ENCODE measurements at regions not wholly inside any gene's neighbourhood (a gene's known extent, or its start where the extent isn't known, plus 50 kb on each side); places are given as distances from the start of the nearest gene placed in this dataset.
"Not testable (repeated sequence)": the region's sequence is repeated elsewhere in the genome, so short reads cannot be mapped to it uniquely, and the experiment has no call there.

DNA sequence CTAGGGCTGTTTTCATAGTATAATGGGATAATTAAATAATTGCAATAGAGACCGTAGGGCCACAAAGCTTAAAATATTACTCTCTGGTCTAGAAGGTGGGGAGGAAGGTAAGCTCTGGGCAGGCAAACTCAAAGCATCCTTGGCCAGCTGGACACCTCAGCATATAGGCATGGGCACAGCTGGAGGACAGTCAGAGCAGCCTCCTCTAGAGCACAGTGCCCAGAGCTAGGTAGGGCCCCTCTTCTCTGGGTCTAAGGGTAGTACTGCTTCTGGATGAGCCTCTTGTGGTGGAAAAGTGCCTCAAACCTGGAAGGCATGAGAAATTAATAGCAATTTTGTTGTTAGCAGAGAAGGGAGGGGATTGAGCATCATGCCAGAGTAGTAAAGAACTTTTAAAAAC lies 116.9 kb upstream of the FOXN2 start:
- Histone ChIP-seq H3K27ac (no peak overlapping the region), H3K36me3 (no peaks in the 10 kb centered on the region), H3K27me3 (no peaks in the 10 kb centered on the region), H3K9me3 (no peaks in the 10 kb centered on the region), H3K4me3 (no peak overlapping the region), H3K4me1 (peaks cover 0 to 3% (median 0%) of the 10 kb centered on the region in 4 donors)
- 77 to 78% methylated on average over 1 of the region's 1 CpG for WGBS, 2 donors
- ATAC-seq (ENCODE audit: low FRiP score in 2 of 2) (peak in 1 of 2 donors; percentile 57), DNase-seq (no peak)
- no peak for TF ChIP-seq POLR2AphosphoS5 (IDR thresholded peaks at IDR 0.05)

DNA sequence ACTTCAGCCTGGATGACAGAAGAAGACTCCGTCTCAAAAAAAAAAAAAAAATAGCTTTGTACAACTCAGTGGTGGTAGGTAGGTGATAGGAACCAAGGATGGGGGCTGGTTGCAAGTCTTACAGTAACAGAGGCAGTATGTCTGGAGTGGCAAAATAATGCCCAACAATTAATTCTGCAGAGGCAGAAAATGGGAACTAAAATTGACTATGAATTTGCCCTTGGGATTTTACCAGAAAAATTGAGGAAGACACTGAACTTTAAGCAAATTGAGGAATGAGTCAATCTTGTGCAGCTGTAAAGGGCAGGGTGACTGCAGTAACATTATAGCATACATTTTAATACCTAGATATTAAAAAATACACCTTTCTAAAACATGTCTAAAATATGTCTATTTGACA lies 116.1 kb upstream of the FOXN2 start:
- Histone ChIP-seq H3K4me3 (no peak overlapping the region), H3K27me3 (no peaks in the 10 kb centered on the region), H3K27ac (no peak overlapping the region), H3K36me3 (no peaks in the 10 kb centered on the region), H3K9me3 (no peaks in the 10 kb centered on the region), H3K4me1 (peaks cover 0 to 3% (median 0%) of the 10 kb centered on the region in 4 donors)
- TF ChIP-seq, protein P1, sequence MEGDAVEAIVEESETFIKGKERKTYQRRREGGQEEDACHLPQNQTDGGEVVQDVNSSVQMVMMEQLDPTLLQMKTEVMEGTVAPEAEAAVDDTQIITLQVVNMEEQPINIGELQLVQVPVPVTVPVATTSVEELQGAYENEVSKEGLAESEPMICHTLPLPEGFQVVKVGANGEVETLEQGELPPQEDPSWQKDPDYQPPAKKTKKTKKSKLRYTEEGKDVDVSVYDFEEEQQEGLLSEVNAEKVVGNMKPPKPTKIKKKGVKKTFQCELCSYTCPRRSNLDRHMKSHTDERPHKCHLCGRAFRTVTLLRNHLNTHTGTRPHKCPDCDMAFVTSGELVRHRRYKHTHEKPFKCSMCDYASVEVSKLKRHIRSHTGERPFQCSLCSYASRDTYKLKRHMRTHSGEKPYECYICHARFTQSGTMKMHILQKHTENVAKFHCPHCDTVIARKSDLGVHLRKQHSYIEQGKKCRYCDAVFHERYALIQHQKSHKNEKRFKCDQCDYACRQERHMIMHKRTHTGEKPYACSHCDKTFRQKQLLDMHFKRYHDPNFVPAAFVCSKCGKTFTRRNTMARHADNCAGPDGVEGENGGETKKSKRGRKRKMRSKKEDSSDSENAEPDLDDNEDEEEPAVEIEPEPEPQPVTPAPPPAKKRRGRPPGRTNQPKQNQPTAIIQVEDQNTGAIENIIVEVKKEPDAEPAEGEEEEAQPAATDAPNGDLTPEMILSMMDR (IDR thresholded peaks at IDR 0.05): no peak
- no peak for TF ChIP-seq POLR2A (IDR thresholded peaks at IDR 0.05)
- no peak for TF ChIP-seq EP300 (IDR thresholded peaks at IDR 0.05)
- no peak for TF ChIP-seq POLR2AphosphoS5 (IDR thresholded peaks at IDR 0.05)
- WGBS, 2 donors: 71 to 92% methylated on average over 1 of the region's 1 CpG
- no peak for DNase-seq
- ATAC-seq (ENCODE audit: low FRiP score in 2 of 2): peak in 1 of 2 donors; percentile 38

DNA sequence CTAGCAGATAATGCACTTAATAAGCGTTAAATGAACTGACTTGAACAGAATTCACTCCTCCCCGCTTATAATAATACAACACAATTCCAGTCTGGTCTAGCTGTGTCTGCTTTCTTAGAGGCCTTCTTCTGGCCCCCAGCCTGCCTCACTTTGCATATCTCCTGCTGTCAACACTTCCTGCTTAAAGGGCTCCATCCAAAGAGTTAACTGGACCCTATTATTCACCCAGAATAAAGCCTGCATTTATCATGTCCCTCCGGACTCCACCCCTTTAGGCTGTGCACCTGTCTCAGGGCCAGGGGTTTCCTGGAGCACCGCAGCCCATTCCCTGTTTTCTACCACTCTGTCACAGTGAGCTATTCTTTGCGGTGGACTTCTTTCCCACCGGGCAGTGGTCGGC lies 115.4 kb upstream of the FOXN2 start:
- Histone ChIP-seq H3K4me3 (no peak overlapping the region), H3K4me1 (peaks cover 0 to 3% (median 0%) of the 10 kb centered on the region in 4 donors), H3K27ac (no peak overlapping the region), H3K27me3 (no peaks in the 10 kb centered on the region), H3K9me3 (no peaks in the 10 kb centered on the region), H3K36me3 (no peaks in the 10 kb centered on the region)
- no peak for DNase-seq
- TF ChIP-seq EP300 (IDR thresholded peaks at IDR 0.05) (no peak), POLR2A (IDR thresholded peaks at IDR 0.05) (no peak), POLR2AphosphoS5 (IDR thresholded peaks at IDR 0.05) (no peak)
- TF ChIP-seq, protein P1 (IDR thresholded peaks at IDR 0.05): no peak
- no peak for ATAC-seq (ENCODE audit: low FRiP score in 2 of 2)
- WGBS, 2 donors: 94% methylated on average over 7 of the region's 7 CpGs

DNA sequence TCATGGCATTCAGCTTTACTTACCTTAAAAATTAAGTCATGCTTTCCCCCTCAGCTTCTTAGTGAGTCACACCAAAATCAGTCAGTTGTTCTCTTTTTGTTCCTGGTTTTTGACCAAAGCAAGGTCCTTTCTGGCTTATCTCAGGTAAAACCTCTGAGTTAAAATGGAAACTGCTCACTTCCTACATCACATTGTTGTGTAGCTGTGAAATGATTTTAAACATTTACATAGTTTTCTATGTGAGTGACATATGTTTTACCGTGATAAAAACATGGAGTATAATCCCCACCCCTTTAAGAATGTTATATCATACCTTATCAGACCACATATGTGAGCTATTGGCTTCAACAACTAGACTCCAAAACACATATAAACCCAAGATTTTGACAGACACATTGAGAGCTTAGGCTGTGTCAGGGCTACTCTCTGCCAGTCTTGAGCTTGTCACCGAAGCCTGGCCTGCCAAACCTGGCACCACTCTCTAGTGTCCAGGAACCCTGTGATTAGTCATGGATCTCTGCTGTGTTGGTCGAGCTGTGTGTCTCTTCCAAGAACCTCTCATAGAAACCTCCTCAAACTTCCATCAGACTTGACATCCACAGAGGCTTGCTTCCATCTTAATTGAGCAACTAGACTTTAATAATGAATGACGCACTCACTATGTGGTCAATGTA lies 113.7 kb upstream of the FOXN2 start:
- DNase-seq (no peak), ATAC-seq (ENCODE audit: low FRiP score in 2 of 2) (no peak)
- H3K4me3 ChIP-seq: no peak overlapping the region
- no peaks in the 10 kb centered on the region for H3K36me3 ChIP-seq
- H3K4me1 ChIP-seq: peaks cover 0 to 3% (median 0%) of the 10 kb centered on the region in 4 donors
- 90 to 95% methylated on average over 4 of the region's 4 CpGs for WGBS, 2 donors
- H3K27ac ChIP-seq: no peak overlapping the region
- H3K27me3 ChIP-seq: no peaks in the 10 kb centered on the region
- H3K9me3 ChIP-seq: no peaks in the 10 kb centered on the region
- TF ChIP-seq, protein P1 (IDR thresholded peaks at IDR 0.05): no peak
- no peak for TF ChIP-seq POLR2AphosphoS5 (IDR thresholded peaks at IDR 0.05)
- no peak for TF ChIP-seq EP300 (IDR thresholded peaks at IDR 0.05)
- TF ChIP-seq POLR2A (IDR thresholded peaks at IDR 0.05): no peak

DNA sequence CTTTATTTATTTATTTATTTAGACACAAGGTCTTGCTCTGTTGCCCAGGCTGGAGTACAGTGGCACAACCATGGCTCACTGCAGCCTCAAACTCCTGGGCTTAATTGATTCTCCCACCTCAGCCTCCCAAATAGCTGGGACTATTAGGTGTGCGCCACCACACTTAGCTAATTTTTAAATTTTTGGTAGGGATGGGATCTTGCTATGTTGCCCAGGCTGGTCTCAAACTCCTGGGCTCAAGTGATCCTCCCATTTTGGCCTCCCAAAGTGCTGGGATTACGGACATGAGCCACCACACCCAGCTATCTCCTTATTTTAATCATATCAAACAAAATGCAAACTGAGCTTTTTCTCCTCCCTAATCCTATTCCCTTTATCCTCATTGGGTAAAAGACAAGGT lies 113.0 kb upstream of the FOXN2 start:
- not testable (repeated sequence) for H3K4me3 ChIP-seq; H3K27ac ChIP-seq; H3K9me3 ChIP-seq; H3K36me3 ChIP-seq; H3K4me1 ChIP-seq; DNase-seq; H3K27me3 ChIP-seq; ATAC-seq (ENCODE audit: low FRiP score in 2 of 2)
- 91 to 93% methylated on average over 2 of the region's 2 CpGs for WGBS, 2 donors
